GM12865 (cell line): ENCODE measurements at regions not wholly inside any gene's neighbourhood (a gene's known extent, or its start where the extent isn't known, plus 50 kb on each side); places are given as distances from the start of the nearest gene placed in this dataset.

ENCODE experiments used
- DNase-seq: peaks from one replicate; pipeline ENCODE4 v3.0.0; 2010; ENCODE audit warnings: low read depth
- H3K4me3 ChIP-seq: 2 replicates; pipeline ENCODE4 v1.5.1; 2011; ENCODE audit warnings: mild to moderate bottlenecking, low read depth, low read length, control low read depth
- TF ChIP-seq, protein P1 (sequence below): IDR thresholded peaks from 2 replicates; pipeline ENCODE4 v1.5.1; 2011; ENCODE audit warnings: low read length, control low read depth, low read depth, inconsistent platforms; ENCODE audit not compliant: insufficient read depth; ENCODE audit errors: missing control alignments

DNA sequence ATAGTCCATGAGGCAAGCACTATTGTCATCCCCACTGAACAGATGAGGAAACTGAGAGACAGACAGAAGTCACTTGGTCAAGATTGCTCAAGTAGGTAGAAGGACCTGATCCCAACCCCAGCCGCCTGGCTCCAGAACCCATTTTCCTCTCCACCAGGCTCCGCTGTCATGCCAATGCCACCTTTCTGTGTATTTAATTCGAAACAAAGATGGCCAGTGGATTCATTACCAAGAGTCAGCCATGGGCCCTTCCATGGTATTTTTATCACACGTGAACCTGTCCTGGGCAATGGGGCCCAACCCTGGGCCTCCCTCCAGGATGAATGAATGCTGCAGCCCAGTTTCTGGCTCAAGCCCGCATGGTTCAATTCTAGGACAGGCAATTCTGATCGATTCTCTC is 673.4 kb downstream of the BCL11B start:
- TF ChIP-seq, protein P1, sequence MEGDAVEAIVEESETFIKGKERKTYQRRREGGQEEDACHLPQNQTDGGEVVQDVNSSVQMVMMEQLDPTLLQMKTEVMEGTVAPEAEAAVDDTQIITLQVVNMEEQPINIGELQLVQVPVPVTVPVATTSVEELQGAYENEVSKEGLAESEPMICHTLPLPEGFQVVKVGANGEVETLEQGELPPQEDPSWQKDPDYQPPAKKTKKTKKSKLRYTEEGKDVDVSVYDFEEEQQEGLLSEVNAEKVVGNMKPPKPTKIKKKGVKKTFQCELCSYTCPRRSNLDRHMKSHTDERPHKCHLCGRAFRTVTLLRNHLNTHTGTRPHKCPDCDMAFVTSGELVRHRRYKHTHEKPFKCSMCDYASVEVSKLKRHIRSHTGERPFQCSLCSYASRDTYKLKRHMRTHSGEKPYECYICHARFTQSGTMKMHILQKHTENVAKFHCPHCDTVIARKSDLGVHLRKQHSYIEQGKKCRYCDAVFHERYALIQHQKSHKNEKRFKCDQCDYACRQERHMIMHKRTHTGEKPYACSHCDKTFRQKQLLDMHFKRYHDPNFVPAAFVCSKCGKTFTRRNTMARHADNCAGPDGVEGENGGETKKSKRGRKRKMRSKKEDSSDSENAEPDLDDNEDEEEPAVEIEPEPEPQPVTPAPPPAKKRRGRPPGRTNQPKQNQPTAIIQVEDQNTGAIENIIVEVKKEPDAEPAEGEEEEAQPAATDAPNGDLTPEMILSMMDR: no peak
- no peak for DNase-seq
- H3K4me3 ChIP-seq: no peak overlapping the region

DNA sequence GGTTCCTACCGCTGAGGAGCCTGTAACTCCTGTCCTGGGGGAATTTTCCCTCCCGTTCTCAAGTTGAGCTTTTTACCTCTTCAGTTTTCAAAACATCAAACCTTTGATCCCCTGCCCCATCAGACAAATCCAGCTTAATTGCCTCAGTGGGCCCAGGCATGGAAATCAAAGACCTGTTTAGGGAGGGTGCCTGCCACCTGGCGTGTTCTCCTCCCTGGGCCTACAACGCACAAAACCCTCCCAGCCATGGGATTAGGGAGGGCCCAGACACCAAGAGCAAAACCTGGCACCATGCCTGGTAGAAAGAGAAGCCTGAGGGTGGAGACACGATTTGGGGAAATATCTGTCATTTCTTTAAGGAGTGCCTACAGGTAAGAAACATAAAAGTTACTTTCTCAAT is 672.9 kb downstream of the BCL11B start:
- TF ChIP-seq, protein P1: no peak
- no peak overlapping the region for H3K4me3 ChIP-seq
- no peak for DNase-seq

DNA sequence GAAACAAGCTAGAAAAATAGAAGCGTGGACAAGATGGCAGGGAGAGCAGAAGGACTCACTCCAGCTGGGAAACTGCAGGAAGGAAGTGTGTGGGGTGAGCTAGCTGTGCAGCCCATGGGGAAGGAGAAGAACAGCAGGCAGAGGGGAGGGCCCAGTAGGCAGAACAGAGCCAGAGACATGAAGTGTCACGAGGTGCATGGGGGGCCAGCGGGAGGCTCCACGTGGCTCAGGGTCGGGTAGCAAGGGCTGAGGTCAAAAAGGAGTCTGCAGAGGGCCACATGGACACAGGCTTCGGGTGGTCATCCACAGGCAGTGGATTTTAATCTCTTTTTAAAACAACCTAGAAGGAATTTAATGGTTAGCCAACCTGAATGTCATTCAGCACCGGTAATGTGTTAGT is 669.0 kb downstream of the BCL11B start:
- no peak for DNase-seq
- TF ChIP-seq, protein P1: no peak
- no peak overlapping the region for H3K4me3 ChIP-seq

DNA sequence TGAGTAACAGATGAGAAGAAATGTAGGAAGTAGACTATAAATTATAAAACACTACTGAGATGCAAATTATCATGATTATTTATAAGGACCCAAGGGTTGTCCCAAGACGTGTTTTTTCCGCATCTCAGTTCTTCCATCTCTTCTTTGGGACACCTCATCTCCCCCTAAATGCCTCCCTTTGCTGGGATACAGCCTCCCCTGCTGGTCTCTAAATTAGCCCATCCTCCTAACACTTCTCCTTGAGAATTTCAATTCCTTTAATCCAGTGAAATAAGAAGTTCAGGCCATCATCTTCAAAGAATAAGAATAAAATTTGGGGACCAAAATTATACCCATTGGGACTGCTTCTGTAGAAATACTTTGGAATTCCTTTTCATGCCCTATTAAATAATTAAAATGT is 667.0 kb downstream of the BCL11B start:
- TF ChIP-seq, protein P1: no peak
- DNase-seq: no peak
- H3K4me3 ChIP-seq: no peak overlapping the region

DNA sequence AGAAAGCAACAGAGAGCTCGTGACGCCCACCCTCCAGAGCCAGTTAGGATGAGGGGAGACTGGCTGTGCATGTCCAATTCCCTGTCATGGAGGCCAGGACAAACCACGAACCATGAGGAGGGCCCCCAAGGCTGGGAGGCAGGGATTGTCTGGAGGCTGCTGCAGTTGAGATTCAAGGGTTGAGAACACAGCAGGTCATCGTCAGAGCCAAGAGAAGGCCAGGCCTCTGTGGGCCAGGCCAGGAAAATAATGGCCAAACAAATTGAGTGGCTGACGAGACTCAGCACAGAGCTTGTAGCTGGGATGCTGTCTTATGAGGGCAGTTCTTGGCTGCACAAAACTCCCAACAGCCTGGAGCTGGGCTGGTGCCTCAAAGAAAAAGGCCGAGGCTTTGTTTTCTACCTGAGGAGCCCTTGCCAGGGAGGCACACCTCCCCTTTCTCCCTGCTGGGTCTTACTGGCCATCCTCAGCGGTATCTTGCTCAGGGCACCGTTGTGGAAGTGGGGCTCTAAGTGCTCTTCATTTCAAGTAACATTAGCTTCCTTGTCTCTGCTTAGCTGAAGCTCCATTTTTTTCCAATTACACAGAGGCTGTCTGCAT is 665.9 kb downstream of the BCL11B start:
- DNase-seq: no peak
- TF ChIP-seq, protein P1: no peak
- no peak overlapping the region for H3K4me3 ChIP-seq

DNA sequence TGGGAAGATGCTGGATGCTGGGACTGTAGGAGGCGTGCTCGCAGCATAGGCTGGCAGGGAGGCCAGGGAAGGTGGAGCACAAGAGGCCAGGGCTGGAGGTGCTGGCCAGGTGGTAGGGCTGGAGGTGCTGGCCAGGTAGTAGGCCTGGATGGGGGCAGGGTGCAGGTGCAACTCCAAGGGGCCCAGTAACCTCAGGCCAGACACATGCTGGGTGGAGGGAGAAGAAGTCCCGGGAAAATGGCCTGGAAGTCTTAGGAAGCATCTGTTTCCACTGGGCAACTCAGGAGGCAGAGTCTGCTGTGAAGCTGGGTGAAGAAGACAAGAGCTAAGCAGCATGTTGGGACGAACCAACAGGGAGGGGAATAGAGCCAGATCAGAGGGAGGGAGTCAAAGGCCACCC is 665.2 kb downstream of the BCL11B start:
- H3K4me3 ChIP-seq: no peak overlapping the region
- DNase-seq: no peak
- TF ChIP-seq, protein P1: no peak

DNA sequence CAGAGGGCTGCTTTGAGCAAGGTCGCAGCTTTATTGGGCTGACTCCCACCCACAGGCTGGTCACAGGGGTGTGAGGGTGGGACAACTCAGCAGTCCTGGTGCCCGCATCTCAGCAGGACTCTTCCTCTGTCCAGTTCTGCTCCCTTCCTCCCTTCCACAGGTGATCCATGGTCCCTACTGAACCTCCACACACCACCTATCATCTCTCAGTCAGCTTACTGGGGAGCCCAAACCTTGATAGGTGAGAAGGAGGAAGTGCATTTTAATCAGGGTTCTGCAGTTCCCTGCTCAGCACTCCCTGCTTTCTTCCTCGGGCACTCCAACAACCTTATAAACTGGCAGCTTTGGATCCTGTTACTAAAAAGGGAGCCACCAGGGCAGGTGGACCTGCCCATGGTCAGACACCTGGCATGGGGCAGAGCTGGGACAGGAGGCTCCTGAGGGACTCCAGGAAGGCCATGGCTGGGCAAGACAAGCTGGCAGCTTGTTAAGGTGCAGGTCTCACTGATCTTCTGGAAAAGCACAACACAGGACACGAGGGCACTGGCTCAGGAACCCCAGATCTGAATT is 664.6 kb downstream of the BCL11B start:
- TF ChIP-seq, protein P1: no peak
- DNase-seq: no peak
- no peak overlapping the region for H3K4me3 ChIP-seq
